NB4 (cell line): ENCODE measurements at regions not wholly inside any gene's neighbourhood (a gene's known extent, or its start where the extent isn't known, plus 50 kb on each side); places are given as distances from the start of the nearest gene placed in this dataset.

Source experiments
- MYC ChIP-seq: IDR thresholded peaks from 2 replicates; pipeline ENCODE4 v1.6.1; 2011; ENCODE audit warnings: low read depth, low read length
- POLR2A ChIP-seq: IDR thresholded peaks from 2 replicates; pipeline ENCODE4 v1.6.1; 2011; ENCODE audit warnings: mild to moderate bottlenecking; ENCODE audit not compliant: insufficient read length; ENCODE audit errors: extremely low read depth
- TF ChIP-seq, protein P1 (sequence below): IDR thresholded peaks from one replicate; pipeline ENCODE4 v1.5.1; 2012; ENCODE audit warnings: low read depth, low read length
- TF ChIP-seq, protein P2 (sequence below): IDR thresholded peaks from 2 replicates; pipeline ENCODE4 v1.6.1; 2011; ENCODE audit warnings: low read depth, low read length

DNA sequence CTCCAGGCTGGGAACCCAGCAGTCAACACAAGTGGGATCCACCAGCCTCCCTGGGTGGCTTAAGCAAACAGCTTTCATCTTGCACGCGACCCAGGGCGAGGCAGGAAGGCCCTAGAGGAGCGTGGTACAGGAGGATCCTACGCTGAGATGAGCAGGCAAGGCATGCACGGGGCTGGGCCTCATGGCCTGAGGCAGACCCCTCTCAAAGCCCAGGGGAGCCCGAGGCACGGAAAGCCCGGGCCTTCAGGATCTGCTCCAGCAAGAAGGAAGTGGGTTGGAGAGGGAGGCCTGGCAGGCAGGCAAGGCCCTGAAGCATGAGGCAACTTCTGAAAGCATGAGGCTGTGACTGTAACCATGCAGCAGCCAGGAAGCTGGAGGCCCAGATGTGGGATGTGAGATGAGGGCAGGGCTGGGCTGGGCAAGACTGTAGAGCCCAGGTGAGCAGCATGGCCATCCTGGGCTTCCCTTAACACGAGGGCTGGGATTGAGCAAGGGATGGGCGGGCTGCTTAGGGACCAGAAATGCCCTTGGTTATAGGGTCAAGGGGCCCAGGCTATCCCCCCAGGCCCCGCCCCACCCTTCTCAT, 338.7 kb downstream of the C16orf95 start:
- TF ChIP-seq POLR2A (no peak), MYC (no peak)
- TF ChIP-seq, protein P1, sequence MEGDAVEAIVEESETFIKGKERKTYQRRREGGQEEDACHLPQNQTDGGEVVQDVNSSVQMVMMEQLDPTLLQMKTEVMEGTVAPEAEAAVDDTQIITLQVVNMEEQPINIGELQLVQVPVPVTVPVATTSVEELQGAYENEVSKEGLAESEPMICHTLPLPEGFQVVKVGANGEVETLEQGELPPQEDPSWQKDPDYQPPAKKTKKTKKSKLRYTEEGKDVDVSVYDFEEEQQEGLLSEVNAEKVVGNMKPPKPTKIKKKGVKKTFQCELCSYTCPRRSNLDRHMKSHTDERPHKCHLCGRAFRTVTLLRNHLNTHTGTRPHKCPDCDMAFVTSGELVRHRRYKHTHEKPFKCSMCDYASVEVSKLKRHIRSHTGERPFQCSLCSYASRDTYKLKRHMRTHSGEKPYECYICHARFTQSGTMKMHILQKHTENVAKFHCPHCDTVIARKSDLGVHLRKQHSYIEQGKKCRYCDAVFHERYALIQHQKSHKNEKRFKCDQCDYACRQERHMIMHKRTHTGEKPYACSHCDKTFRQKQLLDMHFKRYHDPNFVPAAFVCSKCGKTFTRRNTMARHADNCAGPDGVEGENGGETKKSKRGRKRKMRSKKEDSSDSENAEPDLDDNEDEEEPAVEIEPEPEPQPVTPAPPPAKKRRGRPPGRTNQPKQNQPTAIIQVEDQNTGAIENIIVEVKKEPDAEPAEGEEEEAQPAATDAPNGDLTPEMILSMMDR = no peak
- TF ChIP-seq, protein P2, sequence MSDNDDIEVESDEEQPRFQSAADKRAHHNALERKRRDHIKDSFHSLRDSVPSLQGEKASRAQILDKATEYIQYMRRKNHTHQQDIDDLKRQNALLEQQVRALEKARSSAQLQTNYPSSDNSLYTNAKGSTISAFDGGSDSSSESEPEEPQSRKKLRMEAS = no peak
